Suppressor macrophage treated with lipopolysaccharide for 1 hour (primary cell): ENCODE measurements at regions not wholly inside any gene's neighbourhood (a gene's known extent, or its start where the extent isn't known, plus 50 kb on each side); places are given as distances from the start of the nearest gene placed in this dataset.
A peak's percentile ranks its signal among the peaks of the same experiment; 100 is the strongest.

Source experiments
- DNase-seq, 3 donors: peaks; one replicate each; pipeline ENCODE4 v3.0.0-alpha.2; 2020 to 2022

GRCh38 chr9:12612211-12612770 lies 80.9 kb upstream of the TYRP1 start:
- DNase-seq, result no peak

- DNase-seq, result no peak
Observed at GRCh38 chr9:12613071-12613470, 80.1 kb upstream of the TYRP1 start.

GRCh38 chr9:12614488-12614887 lies 78.7 kb upstream of the TYRP1 start:
- no peak for DNase-seq

GRCh38 chr9:12618956-12619355 lies 74.2 kb upstream of the TYRP1 start:
- DNase-seq, result no peak

- DNase-seq, result no peak
Observed at GRCh38 chr9:12625844-12626243, 67.3 kb upstream of the TYRP1 start.

- no peak for DNase-seq
Observed at GRCh38 chr9:12627096-12627495, 66.1 kb upstream of the TYRP1 start.

- DNase-seq, result no peak
Observed at GRCh38 chr9:12628546-12628945, 64.6 kb upstream of the TYRP1 start.

- no peak for DNase-seq
Observed at GRCh38 chr9:12629067-12629466, 64.1 kb upstream of the TYRP1 start.

GRCh38 chr9:12631866-12632265 lies 61.3 kb upstream of the TYRP1 start:
- DNase-seq, result no peak

GRCh38 chr9:12633016-12633765 lies 60.0 kb upstream of the TYRP1 start:
- DNase-seq, result no peak

- DNase-seq, result peak in 2 of 3 donors; percentile 1
Observed at GRCh38 chr9:12640016-12640587, 53.1 kb upstream of the TYRP1 start.

GRCh38 chr9:12640866-12641636 lies 52.1 kb upstream of the TYRP1 start:
- DNase-seq, result no peak
